ENCODE measurements at regions not wholly inside any gene's neighbourhood (a gene's known extent, or its start where the extent isn't known, plus 50 kb on each side); places are given as distances from the start of the nearest gene placed in this dataset.

DNA sequence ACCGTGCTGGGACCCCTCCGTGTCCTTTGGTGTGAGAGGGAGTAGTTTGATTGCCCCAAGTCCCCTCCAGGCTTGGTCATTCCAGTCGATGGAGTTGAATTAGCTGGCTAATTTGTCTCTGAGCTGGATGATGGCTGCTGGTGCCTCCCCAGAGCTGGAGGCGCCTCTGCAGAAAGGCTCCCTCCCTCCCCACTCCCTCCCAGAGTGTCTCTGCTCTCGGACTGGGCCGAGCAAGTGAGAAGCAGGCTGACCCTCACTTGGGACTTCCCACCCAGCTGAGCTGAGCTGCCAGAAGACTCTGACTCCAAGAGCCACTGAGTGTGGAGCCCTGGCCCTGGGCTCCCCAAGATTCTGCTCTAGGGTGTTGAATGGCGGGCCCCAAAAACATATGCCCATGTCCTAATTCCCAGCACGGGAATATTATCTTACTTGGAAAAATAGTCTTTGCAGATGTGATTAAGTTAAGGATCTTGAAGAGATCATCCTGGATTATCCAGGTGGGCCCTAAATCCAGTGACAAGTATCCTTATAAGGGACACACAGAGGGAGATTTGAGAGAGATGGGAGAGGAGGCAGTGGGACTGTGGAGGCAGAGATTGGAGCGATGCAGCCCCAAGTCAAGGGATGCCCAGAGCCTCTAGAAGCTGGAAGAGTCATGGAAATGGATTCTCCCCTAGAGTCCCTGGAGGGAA lies 60.7 kb upstream of the TLE3 start:
- no peaks in the 10 kb centered on the region for H3K9me3 ChIP-seq (ENCODE audit: control insufficient read depth in 2 of 2, low read length in 2 of 2)
- peaks cover 56% of the 10 kb centered on the region for H3K4me1 ChIP-seq (ENCODE audit: control insufficient read depth, insufficient read depth, low read length)
- no peak overlapping the region for H3K4me3 ChIP-seq (ENCODE audit: low read length in 2 of 2)
- H3K27ac ChIP-seq (ENCODE audit: low read length): no peak overlapping the region
- H3K36me3 ChIP-seq (ENCODE audit: control insufficient read depth in 2 of 2, insufficient read depth in 2 of 2, low read length in 2 of 2): no peaks in the 10 kb centered on the region
- H3K9ac ChIP-seq (ENCODE audit: low read length in 2 of 2): no peak overlapping the region
- H3K27me3 ChIP-seq (ENCODE audit: control insufficient read depth in 1 of 2, insufficient read depth in 2 of 2, low read length in 2 of 2): no peaks in the 10 kb centered on the region

DNA sequence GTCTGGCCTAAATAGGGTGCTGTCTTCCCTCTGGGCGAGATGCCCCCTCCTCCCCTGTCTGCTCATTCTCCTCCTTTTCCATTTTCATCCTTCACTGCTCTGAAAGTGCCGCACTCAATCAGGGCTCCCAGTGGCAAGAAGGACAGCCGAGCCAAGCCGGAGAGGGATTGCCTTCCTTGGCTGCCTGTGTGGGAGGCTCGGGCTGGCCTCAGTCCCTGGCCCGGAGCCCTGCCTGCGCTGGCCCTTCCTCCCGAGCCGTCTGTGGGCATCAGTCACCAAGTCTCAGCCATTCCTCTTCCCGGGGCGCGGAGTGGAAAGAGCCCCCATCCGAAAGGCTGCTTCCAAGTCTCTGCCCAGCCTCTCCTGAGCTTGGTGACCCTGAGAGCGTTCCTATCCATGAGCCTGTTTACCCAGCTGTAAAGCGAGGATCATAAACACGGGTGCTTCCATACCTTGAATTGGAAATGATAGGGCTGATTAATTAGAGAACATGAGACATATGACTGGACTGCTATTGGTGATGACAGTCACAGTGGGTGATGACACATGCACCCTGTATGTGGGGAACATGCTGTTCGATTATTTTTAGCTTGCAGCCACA lies 59.1 kb upstream of the TLE3 start:
- Histone ChIP-seq H3K27ac (ENCODE audit: low read length) (no peak overlapping the region), H3K4me1 (ENCODE audit: control insufficient read depth, insufficient read depth, low read length) (peaks cover 62% of the 10 kb centered on the region), H3K9me3 (ENCODE audit: control insufficient read depth in 2 of 2, low read length in 2 of 2) (no peaks in the 10 kb centered on the region), H3K9ac (ENCODE audit: low read length in 2 of 2) (no peak overlapping the region), H3K4me3 (ENCODE audit: low read length in 2 of 2) (peak overlapping the region in 1 of 2 donors; percentile 40), H3K27me3 (ENCODE audit: control insufficient read depth in 1 of 2, insufficient read depth in 2 of 2, low read length in 2 of 2) (no peaks in the 10 kb centered on the region), H3K36me3 (ENCODE audit: control insufficient read depth in 2 of 2, insufficient read depth in 2 of 2, low read length in 2 of 2) (no peaks in the 10 kb centered on the region)

DNA sequence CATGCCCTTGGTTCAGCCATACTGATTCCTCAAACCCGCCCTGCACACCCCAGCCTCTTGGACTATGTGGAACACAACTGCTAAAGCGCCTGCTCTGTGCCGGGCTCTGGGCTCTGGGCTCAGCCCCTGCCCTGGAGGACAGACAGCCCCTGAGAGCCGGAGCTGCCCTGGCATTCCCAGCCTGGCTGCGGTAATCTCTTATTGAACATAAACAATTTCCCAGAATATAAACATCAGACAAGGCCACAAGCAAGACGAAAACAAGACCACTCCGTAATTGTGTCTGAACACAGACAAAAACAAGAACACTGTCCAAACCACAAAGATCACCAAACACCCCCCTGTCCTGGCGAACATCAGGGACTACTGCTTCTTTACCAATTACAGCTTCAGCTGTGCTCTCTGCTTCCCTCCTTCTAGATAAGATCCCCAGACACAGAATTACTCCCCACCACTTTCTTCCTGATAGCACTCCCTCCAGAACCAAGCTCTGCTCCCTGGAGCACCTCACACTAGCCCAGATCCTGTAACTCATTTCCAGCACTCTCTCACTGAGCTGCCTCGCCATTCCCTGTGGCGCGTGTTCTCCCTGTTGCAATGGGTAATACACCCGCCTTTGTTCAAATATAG lies 57.1 kb upstream of the TLE3 start:
- peak overlapping the region in 1 of 2 donors; percentile 35 for H3K9ac ChIP-seq (ENCODE audit: low read length in 2 of 2)
- peak overlapping the region; percentile 26 to 52 for H3K4me3 ChIP-seq (ENCODE audit: low read length in 2 of 2)
- no peaks in the 10 kb centered on the region for H3K36me3 ChIP-seq (ENCODE audit: control insufficient read depth in 2 of 2, insufficient read depth in 2 of 2, low read length in 2 of 2)
- no peaks in the 10 kb centered on the region for H3K9me3 ChIP-seq (ENCODE audit: control insufficient read depth in 2 of 2, low read length in 2 of 2)
- peaks cover 49% of the 10 kb centered on the region for H3K4me1 ChIP-seq (ENCODE audit: control insufficient read depth, insufficient read depth, low read length)
- no peaks in the 10 kb centered on the region for H3K27me3 ChIP-seq (ENCODE audit: control insufficient read depth in 1 of 2, insufficient read depth in 2 of 2, low read length in 2 of 2)
- peak overlapping the region; percentile 55 for H3K27ac ChIP-seq (ENCODE audit: low read length)

DNA sequence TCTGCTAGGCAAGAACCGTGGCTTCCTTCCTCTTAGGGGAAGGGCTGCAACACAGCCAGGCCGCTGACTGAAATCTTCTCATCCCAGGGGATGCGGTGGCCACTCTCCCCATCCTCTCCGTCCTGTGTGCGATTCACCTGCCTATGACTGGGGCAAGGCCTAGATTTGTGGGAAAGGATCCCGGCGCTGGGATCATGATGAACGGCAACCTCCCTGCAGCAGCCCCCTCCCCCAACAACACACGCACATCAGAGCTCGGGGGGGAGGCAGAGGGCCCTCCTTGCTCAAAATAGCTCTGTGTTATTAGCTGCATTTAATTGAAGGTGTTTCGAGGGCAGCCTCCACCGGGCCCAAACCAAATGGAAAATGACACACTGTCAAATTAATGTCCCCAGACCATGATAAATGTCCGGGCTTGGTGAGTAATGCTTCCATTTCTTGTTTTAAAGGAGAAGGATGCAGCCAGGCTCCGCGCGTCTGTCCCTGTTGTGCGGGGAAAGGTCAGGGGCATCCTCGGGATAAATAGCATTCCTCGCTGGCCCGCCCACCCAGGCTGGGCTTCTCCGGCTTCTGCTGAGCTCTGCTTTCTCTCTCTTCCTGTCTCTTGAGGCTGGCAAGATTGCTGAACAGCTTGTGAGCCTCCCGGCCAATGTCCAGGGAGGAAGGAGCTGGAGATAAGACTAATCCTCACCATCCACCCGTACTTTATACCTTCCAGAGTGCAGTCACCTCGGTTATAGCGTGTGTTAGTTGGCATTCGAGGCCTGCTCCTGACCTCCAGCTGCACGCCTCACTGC lies 56.4 kb upstream of the TLE3 start:
- Histone ChIP-seq H3K36me3 (ENCODE audit: control insufficient read depth in 2 of 2, insufficient read depth in 2 of 2, low read length in 2 of 2) (no peaks in the 10 kb centered on the region), H3K9ac (ENCODE audit: low read length in 2 of 2) (peak overlapping the region in 1 of 2 donors; percentile 35), H3K4me3 (ENCODE audit: low read length in 2 of 2) (peak overlapping the region; percentile 26 to 52), H3K4me1 (ENCODE audit: control insufficient read depth, insufficient read depth, low read length) (peaks cover 49% of the 10 kb centered on the region), H3K9me3 (ENCODE audit: control insufficient read depth in 2 of 2, low read length in 2 of 2) (no peaks in the 10 kb centered on the region), H3K27me3 (ENCODE audit: control insufficient read depth in 1 of 2, insufficient read depth in 2 of 2, low read length in 2 of 2) (no peaks in the 10 kb centered on the region), H3K27ac (ENCODE audit: low read length) (peak overlapping the region; percentile 55)

DNA sequence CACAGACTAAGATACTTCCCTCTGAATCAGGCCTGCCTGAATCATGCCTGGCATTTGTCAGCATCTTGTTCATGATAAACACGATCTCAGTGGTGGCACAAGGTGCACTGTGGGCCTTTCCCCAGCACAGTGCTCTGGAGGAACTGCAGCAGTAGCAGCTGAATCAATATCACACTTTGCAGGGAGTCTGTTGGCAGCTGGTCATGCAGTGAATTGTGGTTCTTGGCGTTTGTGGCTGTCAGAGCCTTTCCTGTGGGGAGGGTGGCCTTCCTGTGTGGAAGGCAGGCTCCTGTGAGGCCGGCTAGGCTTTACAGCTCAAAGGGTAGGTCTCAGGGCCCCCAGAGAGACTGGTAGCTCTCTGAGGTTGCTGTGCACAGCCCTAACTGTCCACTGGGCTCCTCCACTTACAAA lies 54.4 kb upstream of the TLE3 start:
- Histone ChIP-seq H3K27ac (ENCODE audit: low read length) (no peak overlapping the region), H3K9me3 (ENCODE audit: control insufficient read depth in 2 of 2, low read length in 2 of 2) (no peaks in the 10 kb centered on the region), H3K36me3 (ENCODE audit: control insufficient read depth in 2 of 2, insufficient read depth in 2 of 2, low read length in 2 of 2) (no peaks in the 10 kb centered on the region), H3K9ac (ENCODE audit: low read length in 2 of 2) (no peak overlapping the region), H3K27me3 (ENCODE audit: control insufficient read depth in 1 of 2, insufficient read depth in 2 of 2, low read length in 2 of 2) (no peaks in the 10 kb centered on the region), H3K4me3 (ENCODE audit: low read length in 2 of 2) (no peak overlapping the region), H3K4me1 (ENCODE audit: control insufficient read depth, insufficient read depth, low read length) (peaks cover 52% of the 10 kb centered on the region)

DNA sequence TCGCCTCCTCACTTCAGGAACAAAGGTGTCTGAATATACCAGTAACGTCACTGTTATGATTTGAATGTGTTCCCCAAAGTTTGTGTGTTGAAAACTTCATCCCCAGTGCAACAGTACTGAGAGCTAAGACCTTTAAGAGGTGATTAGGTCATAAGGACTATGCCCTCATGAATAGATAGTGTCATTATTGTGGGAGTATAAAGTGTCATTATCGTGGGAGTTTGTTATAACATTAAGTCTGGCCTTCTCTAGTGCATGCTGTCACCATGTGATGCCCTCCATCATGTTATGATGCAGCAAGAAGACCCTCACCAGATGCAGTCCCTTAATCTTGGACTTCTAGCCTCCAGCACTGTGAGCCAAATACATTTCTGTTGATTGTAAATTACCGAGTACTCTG lies 53.7 kb upstream of the TLE3 start:
- no peaks in the 10 kb centered on the region for H3K27me3 ChIP-seq (ENCODE audit: control insufficient read depth in 1 of 2, insufficient read depth in 2 of 2, low read length in 2 of 2)
- no peak overlapping the region for H3K4me3 ChIP-seq (ENCODE audit: low read length in 2 of 2)
- no peak overlapping the region for H3K27ac ChIP-seq (ENCODE audit: low read length)
- no peak overlapping the region for H3K9ac ChIP-seq (ENCODE audit: low read length in 2 of 2)
- H3K4me1 ChIP-seq (ENCODE audit: control insufficient read depth, insufficient read depth, low read length): peaks cover 46% of the 10 kb centered on the region
- H3K9me3 ChIP-seq (ENCODE audit: control insufficient read depth in 2 of 2, low read length in 2 of 2): no peaks in the 10 kb centered on the region
- H3K36me3 ChIP-seq (ENCODE audit: control insufficient read depth in 2 of 2, insufficient read depth in 2 of 2, low read length in 2 of 2): no peaks in the 10 kb centered on the region

DNA sequence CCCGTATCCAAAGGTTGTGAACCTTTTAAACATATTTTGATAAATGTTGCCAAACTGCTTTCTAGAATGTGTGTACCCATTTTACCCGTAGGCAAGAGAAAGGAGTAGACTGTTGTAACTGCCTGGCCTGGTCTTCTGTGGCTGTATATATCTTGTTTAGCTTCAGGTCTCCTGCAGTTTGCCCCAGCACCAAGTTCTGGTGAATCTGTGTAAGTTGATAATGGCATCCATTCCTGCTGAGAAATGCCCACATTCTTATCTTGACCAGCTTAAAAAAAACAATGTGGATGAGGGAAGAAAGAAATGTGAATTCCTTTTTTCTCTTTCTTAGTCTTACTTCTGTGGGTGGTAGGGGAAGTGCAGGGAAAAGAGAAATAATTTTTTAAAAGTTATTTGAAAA lies 53.3 kb upstream of the TLE3 start:
- H3K27me3 ChIP-seq (ENCODE audit: control insufficient read depth in 1 of 2, insufficient read depth in 2 of 2, low read length in 2 of 2): no peaks in the 10 kb centered on the region
- no peaks in the 10 kb centered on the region for H3K9me3 ChIP-seq (ENCODE audit: control insufficient read depth in 2 of 2, low read length in 2 of 2)
- no peak overlapping the region for H3K27ac ChIP-seq (ENCODE audit: low read length)
- H3K36me3 ChIP-seq (ENCODE audit: control insufficient read depth in 2 of 2, insufficient read depth in 2 of 2, low read length in 2 of 2): no peaks in the 10 kb centered on the region
- no peak overlapping the region for H3K9ac ChIP-seq (ENCODE audit: low read length in 2 of 2)
- no peak overlapping the region for H3K4me3 ChIP-seq (ENCODE audit: low read length in 2 of 2)
- peaks cover 41% of the 10 kb centered on the region for H3K4me1 ChIP-seq (ENCODE audit: control insufficient read depth, insufficient read depth, low read length)

DNA sequence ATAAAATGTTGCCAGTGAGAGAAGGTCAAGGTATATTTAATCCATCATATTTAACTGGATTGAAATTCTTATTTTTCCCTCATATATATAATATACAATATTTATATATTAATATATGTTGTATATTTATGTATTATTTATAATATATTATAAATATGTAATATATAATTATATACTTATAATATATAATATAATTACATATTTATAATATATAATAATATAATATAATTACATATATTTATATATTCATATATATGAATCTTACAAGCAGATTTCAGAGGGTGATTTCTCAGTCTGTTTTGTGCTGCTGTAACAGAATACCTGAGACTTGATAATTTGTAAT lies 52.7 kb upstream of the TLE3 start:
- Histone ChIP-seq H3K4me1 (ENCODE audit: control insufficient read depth, insufficient read depth, low read length) (peaks cover 35% of the 10 kb centered on the region), H3K27ac (ENCODE audit: low read length) (no peak overlapping the region), H3K4me3 (ENCODE audit: low read length in 2 of 2) (no peak overlapping the region), H3K27me3 (ENCODE audit: control insufficient read depth in 1 of 2, insufficient read depth in 2 of 2, low read length in 2 of 2) (no peaks in the 10 kb centered on the region), H3K36me3 (ENCODE audit: control insufficient read depth in 2 of 2, insufficient read depth in 2 of 2, low read length in 2 of 2) (no peaks in the 10 kb centered on the region), H3K9me3 (ENCODE audit: control insufficient read depth in 2 of 2, low read length in 2 of 2) (no peaks in the 10 kb centered on the region), H3K9ac (ENCODE audit: low read length in 2 of 2) (no peak overlapping the region)

DNA sequence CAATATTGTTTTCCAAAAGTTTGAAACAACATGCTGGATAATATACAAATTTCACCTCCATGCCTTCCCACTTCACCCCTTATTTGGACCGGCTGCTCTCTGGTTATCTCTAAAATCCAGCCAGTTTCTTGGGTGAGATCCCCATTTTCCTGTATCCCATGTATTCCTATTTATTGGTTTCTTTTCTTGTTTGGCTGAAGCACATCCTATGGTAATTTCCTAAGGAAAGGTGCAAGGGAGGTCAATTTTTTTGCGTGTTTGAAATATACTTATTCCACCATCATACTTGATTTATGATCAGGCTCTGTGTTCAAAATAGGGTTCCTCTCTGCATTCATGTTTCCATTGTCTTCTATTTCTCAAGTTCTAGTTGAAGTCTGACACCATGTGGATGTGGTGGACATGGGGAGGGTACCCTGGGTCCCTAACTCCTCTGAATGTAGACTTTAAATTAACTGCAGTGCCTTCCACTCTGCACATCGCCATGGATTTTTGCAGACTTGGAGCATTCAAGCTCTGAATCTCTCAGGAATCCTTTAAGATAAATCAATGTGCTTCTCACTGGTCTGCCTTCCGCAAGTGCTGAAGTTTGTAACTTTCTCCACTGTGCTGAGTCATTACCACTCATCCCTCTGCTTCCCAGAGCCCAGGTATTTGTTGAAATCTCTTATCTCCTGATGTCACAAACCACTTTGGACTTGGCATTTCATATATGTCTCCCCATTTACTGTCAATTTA lies 52.1 kb upstream of the TLE3 start:
- no peak overlapping the region for H3K27ac ChIP-seq (ENCODE audit: low read length)
- H3K9ac ChIP-seq (ENCODE audit: low read length in 2 of 2): no peak overlapping the region
- peaks cover 29% of the 10 kb centered on the region for H3K4me1 ChIP-seq (ENCODE audit: control insufficient read depth, insufficient read depth, low read length)
- H3K27me3 ChIP-seq (ENCODE audit: control insufficient read depth in 1 of 2, insufficient read depth in 2 of 2, low read length in 2 of 2): no peaks in the 10 kb centered on the region
- H3K4me3 ChIP-seq (ENCODE audit: low read length in 2 of 2): no peak overlapping the region
- no peaks in the 10 kb centered on the region for H3K36me3 ChIP-seq (ENCODE audit: control insufficient read depth in 2 of 2, insufficient read depth in 2 of 2, low read length in 2 of 2)
- H3K9me3 ChIP-seq (ENCODE audit: control insufficient read depth in 2 of 2, low read length in 2 of 2): no peaks in the 10 kb centered on the region

DNA sequence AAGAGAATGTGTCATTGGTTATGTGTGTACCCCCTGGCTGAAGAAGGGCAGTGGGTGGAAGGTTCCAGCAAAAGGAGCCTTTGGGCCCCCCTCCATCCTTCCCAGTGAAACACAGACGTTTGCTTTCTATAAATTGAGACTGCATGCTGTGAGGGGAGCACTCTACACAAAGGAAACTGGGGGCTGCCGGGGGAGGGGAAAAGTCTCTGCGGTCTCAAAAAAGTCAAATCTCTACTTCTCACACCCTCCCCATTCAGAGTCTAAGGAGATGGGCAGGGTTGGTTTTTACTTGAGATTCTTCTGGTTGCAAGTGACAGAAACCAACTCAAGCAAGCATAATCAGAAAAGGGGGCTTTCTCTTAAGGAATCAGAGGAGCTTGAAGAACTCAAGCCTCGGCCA lies 50.1 kb upstream of the TLE3 start:
- Histone ChIP-seq H3K4me1 (ENCODE audit: control insufficient read depth, insufficient read depth, low read length) (peaks cover 17% of the 10 kb centered on the region), H3K9me3 (ENCODE audit: control insufficient read depth in 2 of 2, low read length in 2 of 2) (no peaks in the 10 kb centered on the region), H3K4me3 (ENCODE audit: low read length in 2 of 2) (no peak overlapping the region), H3K36me3 (ENCODE audit: control insufficient read depth in 2 of 2, insufficient read depth in 2 of 2, low read length in 2 of 2) (no peaks in the 10 kb centered on the region), H3K27ac (ENCODE audit: low read length) (no peak overlapping the region), H3K9ac (ENCODE audit: low read length in 2 of 2) (no peak overlapping the region), H3K27me3 (ENCODE audit: control insufficient read depth in 1 of 2, insufficient read depth in 2 of 2, low read length in 2 of 2) (no peaks in the 10 kb centered on the region)
